K562 (cell line): ENCODE measurements at regions not wholly inside any gene's neighbourhood (a gene's known extent, or its start where the extent isn't known, plus 50 kb on each side); places are given as distances from the start of the nearest gene placed in this dataset.

Experiments used
- ATAC-seq: fragments of 200-7000 bp; cut with Tn5 transposase; 3 replicates; pipeline ENCODE4 v1.9.1; 2020; ENCODE audit warnings: moderate library complexity
- BruUV-seq: library from RNA; stranded (reverse); fragments of 400-500 nt; replicated peaks from 2 replicates; lab custom pipeline; 2021; lab: Mats Ljungman, UMichigan
- CTCF ChIA-PET: fragments of 300-600 bp; formaldehyde crosslinking; extraction: SDS; loops from one replicate; lab custom pipeline; 2021; ENCODE audit warnings: low intra/inter-chr PET ratio; lab: Yijun Ruan, JAX
- POLR2A ChIA-PET: fragments of 300-600, 350-650 bp; sonication (Branson Sonifier 250); formaldehyde crosslinking; extraction: SDS; loops from one replicate; lab custom pipeline; 2021; ENCODE audit warnings: antibody characterized with exemption, inconsistent platforms; lab: Yijun Ruan, JAX
- DNase-seq, 4 experiments: peaks; one replicate each; pipeline versions ENCODE4 v3.0.0 to v3.0.0-alpha.2; 2011 to 2018; ENCODE audit warnings: low spot score in 3 of 4, mixed read lengths in 3 of 4; ENCODE audit errors: extremely low read depth in 1 of 4
- FAIRE-seq: peaks from 2 replicates; lab custom pipeline; 2011; peaks lifted over from hg19 to GRCh38; lab: Jason Lieb, UNC
- H2AFZ ChIP-seq: 2 replicates; pipeline ENCODE4 v1.6.0; 2011; ENCODE audit warnings: low read depth, low read length, control low read depth, inconsistent platforms
- H3K27ac ChIP-seq: fragments of 200-600 bp; 3 replicates; pipeline ENCODE4 v1.8.0; 2011; ENCODE audit warnings: low read depth, mild to moderate bottlenecking, control low read depth, inconsistent platforms, low read length, moderate library complexity, mixed read lengths; ENCODE audit errors: extremely low read depth
- H3K27me3 ChIP-seq, 2 experiments: fragments of 300-600 bp in 1 of 2; 2 replicates in 1 of 2; 3 replicates in 1 of 2; pipeline versions ENCODE4 v1.6.0 to v1.8.0; 2011; ENCODE audit warnings: inconsistent platforms in 2 of 2, low read length in 2 of 2, mild to moderate bottlenecking in 1 of 2, mixed read lengths in 1 of 2, moderate library complexity in 1 of 2; ENCODE audit not compliant: control insufficient read depth in 2 of 2, insufficient read depth in 2 of 2
- H3K36me3 ChIP-seq: fragments of 300-600 bp; 3 replicates; pipeline ENCODE4 v1.8.0; 2011; ENCODE audit warnings: mild to moderate bottlenecking, low read length, inconsistent platforms; ENCODE audit not compliant: control insufficient read depth, insufficient read depth
- H3K4me1 ChIP-seq, 2 experiments: fragments of 200-600 bp in 1 of 2; replicated peaks in 1 of 2; 2 replicates in 1 of 2; 3 replicates in 1 of 2; pipeline versions ENCODE4 v1.5.1 to v1.8.0; 2011; ENCODE audit warnings: inconsistent platforms in 2 of 2, low read length in 2 of 2, mild to moderate bottlenecking in 1 of 2, mixed read lengths in 1 of 2, moderate library complexity in 1 of 2; ENCODE audit not compliant: control insufficient read depth in 2 of 2, insufficient read depth in 2 of 2
- H3K4me2 ChIP-seq: 2 replicates; pipeline ENCODE4 v1.6.1; 2011; ENCODE audit warnings: low read length, control low read depth, inconsistent platforms, mixed read lengths; ENCODE audit not compliant: insufficient read depth
- H3K4me3 ChIP-seq: fragments of 200-600 bp; sonication (generic), shearing (Covaris generic); 2 replicates; pipeline ENCODE4 v1.5.1; 2016; ENCODE audit warnings: control low read depth, inconsistent platforms
- H3K79me2 ChIP-seq: fragments of 200-600 bp; 3 replicates; pipeline ENCODE4 v1.8.0; 2011; ENCODE audit warnings: low read length, inconsistent platforms; ENCODE audit not compliant: control insufficient read depth, insufficient read depth
- H3K9ac ChIP-seq, 2 experiments: 2 replicates each; pipeline versions ENCODE4 v1.6.0 to v1.6.1; 2011; ENCODE audit warnings: low read depth in 2 of 2, low read length in 2 of 2, control low read depth in 1 of 2, inconsistent platforms in 1 of 2, mild to moderate bottlenecking in 1 of 2, mixed read lengths in 1 of 2; ENCODE audit not compliant: insufficient read depth in 1 of 2
- H3K9me1 ChIP-seq: one replicate; pipeline ENCODE4 v1.6.0; 2011; ENCODE audit warnings: inconsistent platforms, mild to moderate bottlenecking, low read length, moderate library complexity; ENCODE audit not compliant: control insufficient read depth, insufficient read depth
- H3K9me3 ChIP-seq: replicated peaks from 2 replicates; pipeline ENCODE4 v1.5.1; 2011; ENCODE audit warnings: low read depth, low read length, inconsistent platforms; ENCODE audit not compliant: control insufficient read depth, insufficient read depth
- H4K20me1 ChIP-seq: replicated peaks from 2 replicates; pipeline ENCODE4 v1.6.1; 2011; ENCODE audit warnings: low read length, inconsistent platforms, mixed read lengths; ENCODE audit not compliant: control insufficient read depth, insufficient read depth
- BMI1 ChIP-seq: fragments of 150-350 bp; IDR thresholded peaks from 2 replicates; pipeline ENCODE4 v1.6.1; 2014; ENCODE audit warnings: low read length
- CBX8 ChIP-seq: fragments of 200-600 bp; sonication (generic); IDR thresholded peaks from 2 replicates; pipeline ENCODE4 v1.6.1; 2012; ENCODE audit warnings: borderline replicate concordance, mixed run types, low read depth, mild to moderate bottlenecking, moderate library complexity, mixed read lengths, low read length, control low read depth, inconsistent platforms; ENCODE audit not compliant: poor library complexity, severe bottlenecking; ENCODE audit errors: extremely low read depth
- CREBBP ChIP-seq: IDR thresholded peaks from one replicate; pipeline ENCODE4 v1.6.1; 2012; ENCODE audit warnings: low read depth, mild to moderate bottlenecking, control low read depth, inconsistent platforms, low read length
- ESRRA ChIP-seq: fragments of 450-650 bp; IDR thresholded peaks from 2 replicates; pipeline ENCODE4 v1.6.1; 2014; ENCODE audit warnings: low read depth, mild to moderate bottlenecking, moderate library complexity, borderline replicate concordance
- FOXJ3 ChIP-seq: sonication (generic); formaldehyde crosslinking; IDR thresholded peaks from 2 replicates; pipeline ENCODE4 v1.4.0; 2020; ENCODE audit warnings: mild to moderate bottlenecking, missing genetic modification reagents
- GABPB1 ChIP-seq: sonication (generic); formaldehyde crosslinking; IDR thresholded peaks from 2 replicates; pipeline ENCODE4 v1.8.0; 2022; ENCODE audit warnings: mild to moderate bottlenecking, missing genetic modification reagents
- HDAC8 ChIP-seq: fragments of 450-650 bp; IDR thresholded peaks from 2 replicates; pipeline ENCODE4 v1.6.1; 2016; ENCODE audit warnings: mild to moderate bottlenecking, missing genetic modification characterization, moderate library complexity, missing compliant biosample characterization
- HNRNPL ChIP-seq: fragments of 200-400 bp; formaldehyde crosslinking; IDR thresholded peaks from 2 replicates; pipeline ENCODE4 v1.6.1; 2017; ENCODE audit warnings: low read depth, mild to moderate bottlenecking, low read length
- NUFIP1 ChIP-seq: fragments of 450-650 bp; IDR thresholded peaks from 2 replicates; pipeline ENCODE4 v1.6.1; 2018; ENCODE audit not compliant: partially characterized antibody
- PHB ChIP-seq: fragments of 250-450 bp; sonication (Bioruptor Pico); IDR thresholded peaks from 2 replicates; pipeline ENCODE4 v1.5.0; 2021
- POLR3G ChIP-seq: IDR thresholded peaks from 2 replicates; pipeline ENCODE4 v1.6.1; 2011; ENCODE audit not compliant: insufficient read length, insufficient replicate concordance; ENCODE audit errors: extremely low read depth
- SAFB2 ChIP-seq: fragments of 200-400 bp; formaldehyde crosslinking; IDR thresholded peaks from 2 replicates; pipeline ENCODE4 v1.6.1; 2018; ENCODE audit warnings: borderline replicate concordance, low read length, low read depth, moderate library complexity; ENCODE audit not compliant: severe bottlenecking
- SNRNP70 ChIP-seq: fragments of 200-400 bp; formaldehyde crosslinking; optimal IDR thresholded peaks from 2 replicates; pipeline ENCODE3; 2017; ENCODE audit warnings: low read depth, low read length
- STAT5A ChIP-seq: IDR thresholded peaks from 2 replicates; pipeline ENCODE4 v1.6.1; 2012; ENCODE audit warnings: low read length, inconsistent platforms, borderline replicate concordance
- TAF7 ChIP-seq: fragments of 450-650 bp; IDR thresholded peaks from 2 replicates; pipeline ENCODE4 v1.6.1; 2016; ENCODE audit warnings: missing genetic modification characterization, missing compliant biosample characterization
- TCF15 ChIP-seq: fragments of 250-450 bp; sonication (Bioruptor Pico); IDR thresholded peaks from 2 replicates; pipeline ENCODE4 v1.8.0; 2022; ENCODE audit warnings: moderate library complexity, mild to moderate bottlenecking, inconsistent platforms
- ZNF217 ChIP-seq: sonication (generic); formaldehyde crosslinking; IDR thresholded peaks from 2 replicates; pipeline ENCODE4 v1.8.0; 2022; ENCODE audit warnings: mild to moderate bottlenecking, missing genetic modification reagents
- ZNF778 ChIP-seq: fragments of 450-650 bp; formaldehyde crosslinking; IDR thresholded peaks from 2 replicates; pipeline ENCODE4 v1.4.0; 2020; ENCODE audit warnings: mild to moderate bottlenecking, moderate library complexity
- WGBS: fragments of 100-300 bp; shearing (Covaris generic); methylation state at CpG from one replicate; pipeline ENCODE4 v1.1.6; 2016; ENCODE audit warnings: low coverage, mixed read lengths; ENCODE audit not compliant: insufficient coverage; ENCODE audit errors: missing lambda C conversion rate; 5-methylcytosine and 5-hydroxymethylcytosine counted together
- in situ Hi-C: fragments of 300-500 bp; cut with MboI; formaldehyde crosslinking; loops from 4 replicates; pipeline ENCODE4 v1.15.0; 2018; ENCODE audit warnings: inconsistent platforms, mixed read lengths
- intact Hi-C: fragments of 100-400 bp; cut with micrococcal nuclease; formaldehyde crosslinking; loops from 2 replicates; pipeline ENCODE4 v1.14.2; 2022

GRCh38 chr4:159698336-159698735 is 595.5 kb downstream of the RAPGEF2 start (continued):
- TF ChIP-seq POLR3G, result no peak

- no peaks in the 10 kb centered on the region for H3K27me3 ChIP-seq
- H3K4me1 ChIP-seq, result no peaks in the 10 kb centered on the region
- H3K9me3 ChIP-seq, result no peaks in the 10 kb centered on the region
- ChIA-PET POLR2A (no interaction called here), CTCF (no interaction called here)
- H2AFZ ChIP-seq, result no peak overlapping the region
- no TSS peak for BruUV-seq
- no peaks in the 10 kb centered on the region for H3K9me1 ChIP-seq
- in situ Hi-C loops (no loop called here), intact Hi-C loops (no loop called here)
- FAIRE-seq, result no peak
- H3K36me3 ChIP-seq, result no peaks in the 10 kb centered on the region
- no peak for ATAC-seq
- H3K79me2 ChIP-seq, result no peaks in the 10 kb centered on the region
- no peak for DNase-seq
- H3K4me3 ChIP-seq, result no peak overlapping the region
- no peak overlapping the region for H3K9ac ChIP-seq
- no peak overlapping the region for H3K4me2 ChIP-seq
- TF ChIP-seq FOXJ3 (no peak), GABPB1 (no peak), CREBBP (no peak), BMI1 (no peak), TAF7 (tag) (no peak), ESRRA (no peak), NUFIP1 (no peak), SNRNP70 (no peak), STAT5A (no peak), ZNF778 (no peak), PHB (no peak), HNRNPL (no peak), HDAC8 (tag) (no peak), CBX8 (no peak), TCF15 (CRISPR knock-in tag) (no peak), ZNF217 (CRISPR knock-in tag) (no peak), SAFB2 (no peak)
- 20% methylated on average over 1 of the region's 2 CpGs for WGBS
- H3K27ac ChIP-seq, result no peak overlapping the region
- H4K20me1 ChIP-seq, result no peaks in the 10 kb centered on the region
These were observed 599.3 kb downstream of the RAPGEF2 start for GRCh38 chr4:159702200-159702599.
